ENCODE measurements at regions not wholly inside any gene's neighbourhood (a gene's known extent, or its start where the extent isn't known, plus 50 kb on each side); places are given as distances from the start of the nearest gene placed in this dataset.
"Not testable (repeated sequence)": the region's sequence is repeated elsewhere in the genome, so short reads cannot be mapped to it uniquely, and the experiment has no call there.

- H3K9ac ChIP-seq (ENCODE audit: low read length), result no peak overlapping the region
- TF ChIP-seq EZH2phosphoT487 (IDR thresholded peaks at IDR 0.05; ENCODE audit: borderline replicate concordance, low read length) (no peak), EZH2 (IDR thresholded peaks at IDR 0.05; ENCODE audit: low read length, unreplicated experiment) (no peak), CTCF (conservative IDR thresholded peaks at IDR 0.05; ENCODE audit: low read depth, low read length) (no peak)
- DNase-seq (peak; percentile 32), ATAC-seq (peak; percentile 37; the same call in 1 of the 2 replicates)
- no peaks in the 10 kb centered on the region for H3K9me3 ChIP-seq (ENCODE audit: low read length)
- H3K4me1 ChIP-seq (ENCODE audit: insufficient read depth, low read length), result peaks cover 6% of the 10 kb centered on the region
- no TSS peak for BruUV-seq (replicated peaks)
- H3F3A ChIP-seq (ENCODE audit: low read length, unreplicated experiment), result no peaks in the 10 kb centered on the region
- no peak overlapping the region for H3K4me2 ChIP-seq (ENCODE audit: low read length)
- no peaks in the 10 kb centered on the region for H3K9me2 ChIP-seq (replicated peaks; ENCODE audit: low read length)
- H3K36me3 ChIP-seq (ENCODE audit: low read depth, low read length), result no peaks in the 10 kb centered on the region
- H3K27me3 ChIP-seq (ENCODE audit: low read length), result no peaks in the 10 kb centered on the region
- ChIA-PET POLR2A (ENCODE audit: unreplicated experiment) (no interaction called here), CTCF (no interaction called here)
- intact Hi-C loops (cut with micrococcal nuclease), result no loop called here
- no peak overlapping the region for H3K4me3 ChIP-seq (ENCODE audit: low read length)
- H4K20me1 ChIP-seq (ENCODE audit: low read length), result no peaks in the 10 kb centered on the region
- H2AFZ ChIP-seq (ENCODE audit: low read length), result no peak overlapping the region
- no peak overlapping the region for H3K27ac ChIP-seq (ENCODE audit: low read length)
- H3K79me2 ChIP-seq (ENCODE audit: low read length), result no peaks in the 10 kb centered on the region
Measured at GRCh38 chr14:40682131-40682913, 924.4 kb upstream of the LRFN5 start.

GRCh38 chr14:40679256-40679655, 927.4 kb upstream of the LRFN5 start:
- BruUV-seq (replicated peaks), result no TSS peak
- Histone ChIP-seq H3K9ac (ENCODE audit: low read length) (no peak overlapping the region), H3K9me2 (replicated peaks; ENCODE audit: low read length) (no peaks in the 10 kb centered on the region), H3K27ac (ENCODE audit: low read length) (no peak overlapping the region), H3F3A (ENCODE audit: low read length, unreplicated experiment) (no peaks in the 10 kb centered on the region), H2AFZ (ENCODE audit: low read length) (no peak overlapping the region), H4K20me1 (ENCODE audit: low read length) (no peaks in the 10 kb centered on the region), H3K9me3 (ENCODE audit: low read length) (no peaks in the 10 kb centered on the region), H3K4me3 (ENCODE audit: low read length) (no peak overlapping the region), H3K27me3 (ENCODE audit: low read length) (no peaks in the 10 kb centered on the region), H3K4me1 (ENCODE audit: insufficient read depth, low read length) (peaks cover 6% of the 10 kb centered on the region), H3K36me3 (ENCODE audit: low read depth, low read length) (no peaks in the 10 kb centered on the region), H3K79me2 (ENCODE audit: low read length) (no peaks in the 10 kb centered on the region), H3K4me2 (ENCODE audit: low read length) (no peak overlapping the region)
- no peak for TF ChIP-seq EZH2phosphoT487 (IDR thresholded peaks at IDR 0.05; ENCODE audit: borderline replicate concordance, low read length)
- no peak for TF ChIP-seq EZH2 (IDR thresholded peaks at IDR 0.05; ENCODE audit: low read length, unreplicated experiment)
- TF ChIP-seq CTCF (conservative IDR thresholded peaks at IDR 0.05; ENCODE audit: low read depth, low read length), result no peak
- no peak for DNase-seq
- no peak for ATAC-seq
- ChIA-PET POLR2A (ENCODE audit: unreplicated experiment) (no interaction called here), CTCF (no interaction called here)
- intact Hi-C loops (cut with micrococcal nuclease), result no loop called here

- peak; percentile 70 for ATAC-seq
- H3K4me1 ChIP-seq (ENCODE audit: insufficient read depth, low read length); H3F3A ChIP-seq (ENCODE audit: low read length, unreplicated experiment); H3K9ac ChIP-seq (ENCODE audit: low read length); H3K4me3 ChIP-seq (ENCODE audit: low read length); H2AFZ ChIP-seq (ENCODE audit: low read length); H4K20me1 ChIP-seq (ENCODE audit: low read length); POLR2A ChIA-PET (ENCODE audit: unreplicated experiment); BruUV-seq (replicated peaks); H3K9me3 ChIP-seq (ENCODE audit: low read length); H3K27me3 ChIP-seq (ENCODE audit: low read length); DNase-seq; intact Hi-C loops (cut with micrococcal nuclease); H3K36me3 ChIP-seq (ENCODE audit: low read depth, low read length); H3K79me2 ChIP-seq (ENCODE audit: low read length); CTCF ChIA-PET; H3K9me2 ChIP-seq (replicated peaks; ENCODE audit: low read length): not testable (repeated sequence)
- peak overlapping the region; percentile 39 for H3K27ac ChIP-seq (ENCODE audit: low read length)
- H3K4me2 ChIP-seq (ENCODE audit: low read length), result peak overlapping the region; percentile 4; the same call in 1 of the 2 replicates
Measured at GRCh38 chr14:40677206-40677605, 929.5 kb upstream of the LRFN5 start.
